Fibroblast of lung (primary cell): ENCODE measurements at regions not wholly inside any gene's neighbourhood (a gene's known extent, or its start where the extent isn't known, plus 50 kb on each side); places are given as distances from the start of the nearest gene placed in this dataset.

Source experiments
- DNase-seq, 2 donors: peaks; one replicate each; pipeline versions ENCODE4 v3.0.0 to v3.0.0-alpha.2; 2010; ENCODE audit warnings: low read depth in 2 of 2
- H2AFZ ChIP-seq: 2 replicates; pipeline ENCODE4 v1.5.1; 2012; ENCODE audit warnings: low read length, control low read depth, inconsistent platforms
- H3K27ac ChIP-seq: 2 replicates; pipeline ENCODE4 v1.5.1; 2011; ENCODE audit warnings: low read length, control low read depth; ENCODE audit not compliant: insufficient read depth
- H3K27me3 ChIP-seq: 2 replicates; pipeline ENCODE4 v1.5.1; 2011; ENCODE audit warnings: mild to moderate bottlenecking, low read length; ENCODE audit not compliant: control insufficient read depth, insufficient read depth
- H3K36me3 ChIP-seq: 2 replicates; pipeline ENCODE4 v1.5.1; 2011; ENCODE audit warnings: low read length; ENCODE audit not compliant: control insufficient read depth, insufficient read depth
- H3K4me1 ChIP-seq: 2 replicates; pipeline ENCODE4 v1.5.1; 2011; ENCODE audit warnings: low read length; ENCODE audit not compliant: control insufficient read depth, insufficient read depth; ENCODE audit errors: extremely low read depth
- H3K4me2 ChIP-seq: 2 replicates; pipeline ENCODE4 v1.5.1; 2011; ENCODE audit warnings: low read length, control low read depth; ENCODE audit not compliant: insufficient read depth; ENCODE audit errors: extremely low read depth
- H3K4me3 ChIP-seq, 4 experiments: fragments of 200-600 bp in 1 of 4; sonication (generic) in 1 of 4; replicated peaks in 1 of 4; 2 replicates each; pipeline ENCODE4 v1.5.1; 2011 to 2016; ENCODE audit warnings: low read length in 4 of 4, low read depth in 3 of 4, mild to moderate bottlenecking in 3 of 4, control low read depth in 2 of 4, inconsistent platforms in 1 of 4, mixed read lengths in 1 of 4; ENCODE audit not compliant: insufficient read depth in 1 of 4; ENCODE audit errors: control extremely low read depth in 1 of 4
- H3K79me2 ChIP-seq: 2 replicates; pipeline ENCODE4 v1.5.1; 2012; ENCODE audit warnings: mild to moderate bottlenecking, low read length, inconsistent platforms; ENCODE audit not compliant: control insufficient read depth, insufficient read depth
- H3K9ac ChIP-seq: 2 replicates; pipeline ENCODE4 v1.5.1; 2011; ENCODE audit warnings: mild to moderate bottlenecking, low read length, control low read depth; ENCODE audit not compliant: insufficient read depth
- H3K9me3 ChIP-seq: 2 replicates; pipeline ENCODE4 v1.5.1; 2012; ENCODE audit warnings: low read depth, low read length; ENCODE audit not compliant: control insufficient read depth, insufficient read depth
- H4K20me1 ChIP-seq: 2 replicates; pipeline ENCODE4 v1.5.1; 2011; ENCODE audit warnings: low read length; ENCODE audit not compliant: control insufficient read depth, insufficient read depth; ENCODE audit errors: extremely low read depth
- EZH2 ChIP-seq: IDR thresholded peaks from 2 replicates; pipeline ENCODE4 v1.5.1; 2012; ENCODE audit warnings: low read length, control low read depth, mild to moderate bottlenecking; ENCODE audit errors: missing control alignments
- TF ChIP-seq, protein P1 (sequence below), 2 donors: IDR thresholded peaks in 1 of 2; conservative IDR thresholded peaks in 1 of 2; 1 replicate in 1 of 2; 2 replicates in 1 of 2; pipeline ENCODE4 v1.5.1; 2011 to 2012; ENCODE audit warnings: low read length in 2 of 2, control low read depth in 1 of 2, inconsistent platforms in 1 of 2, low read depth in 1 of 2, mild to moderate bottlenecking in 1 of 2

DNA sequence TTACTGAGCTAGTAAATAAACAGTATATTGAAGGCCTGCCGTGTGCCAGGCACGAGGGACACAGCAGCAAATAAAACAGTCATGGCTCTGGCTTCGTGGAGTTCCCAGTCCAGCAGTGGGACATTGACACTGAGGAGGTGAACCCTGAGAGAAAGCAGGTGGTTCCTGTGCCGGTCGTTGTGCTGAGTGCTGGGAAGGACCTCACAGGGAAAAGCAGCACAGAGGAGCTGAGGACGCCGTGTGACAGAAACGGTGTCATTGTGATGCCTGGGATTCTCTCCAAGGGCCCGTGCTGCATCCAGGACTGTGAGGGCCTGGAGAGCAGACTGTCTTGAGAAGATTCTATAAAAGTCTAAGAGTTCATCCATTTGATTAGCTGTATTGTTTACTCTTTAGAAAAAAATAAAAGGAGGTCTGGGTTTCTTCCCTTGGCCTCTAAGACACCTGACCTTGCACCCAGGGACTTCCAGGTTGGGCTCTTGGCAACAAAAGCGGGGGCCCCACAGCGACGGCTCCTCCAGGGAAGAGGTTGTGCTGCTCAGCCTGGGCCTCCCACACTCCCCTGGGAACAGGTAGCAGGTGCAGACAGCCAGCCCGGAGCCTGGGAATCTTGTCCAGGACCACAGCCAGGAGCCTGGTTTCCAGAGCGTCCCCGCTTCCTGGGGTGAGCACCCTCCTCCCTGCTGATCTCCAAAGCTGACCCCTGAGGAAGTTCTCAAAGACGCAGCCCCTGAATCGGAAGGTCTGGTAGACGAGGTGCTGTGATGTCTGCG lies 251.2 kb upstream of the PMEPA1 start:
- no peaks in the 10 kb centered on the region for H4K20me1 ChIP-seq
- DNase-seq, result no peak
- H3K9me3 ChIP-seq, result no peaks in the 10 kb centered on the region
- H3K9ac ChIP-seq, result no peak overlapping the region
- no peak overlapping the region for H3K27ac ChIP-seq
- no peaks in the 10 kb centered on the region for H3K79me2 ChIP-seq
- H3K36me3 ChIP-seq, result no peaks in the 10 kb centered on the region
- no peaks in the 10 kb centered on the region for H3K27me3 ChIP-seq
- H3K4me1 ChIP-seq, result no peaks in the 10 kb centered on the region
- no peak overlapping the region for H3K4me2 ChIP-seq
- TF ChIP-seq EZH2, result no peak
- TF ChIP-seq, protein P1, sequence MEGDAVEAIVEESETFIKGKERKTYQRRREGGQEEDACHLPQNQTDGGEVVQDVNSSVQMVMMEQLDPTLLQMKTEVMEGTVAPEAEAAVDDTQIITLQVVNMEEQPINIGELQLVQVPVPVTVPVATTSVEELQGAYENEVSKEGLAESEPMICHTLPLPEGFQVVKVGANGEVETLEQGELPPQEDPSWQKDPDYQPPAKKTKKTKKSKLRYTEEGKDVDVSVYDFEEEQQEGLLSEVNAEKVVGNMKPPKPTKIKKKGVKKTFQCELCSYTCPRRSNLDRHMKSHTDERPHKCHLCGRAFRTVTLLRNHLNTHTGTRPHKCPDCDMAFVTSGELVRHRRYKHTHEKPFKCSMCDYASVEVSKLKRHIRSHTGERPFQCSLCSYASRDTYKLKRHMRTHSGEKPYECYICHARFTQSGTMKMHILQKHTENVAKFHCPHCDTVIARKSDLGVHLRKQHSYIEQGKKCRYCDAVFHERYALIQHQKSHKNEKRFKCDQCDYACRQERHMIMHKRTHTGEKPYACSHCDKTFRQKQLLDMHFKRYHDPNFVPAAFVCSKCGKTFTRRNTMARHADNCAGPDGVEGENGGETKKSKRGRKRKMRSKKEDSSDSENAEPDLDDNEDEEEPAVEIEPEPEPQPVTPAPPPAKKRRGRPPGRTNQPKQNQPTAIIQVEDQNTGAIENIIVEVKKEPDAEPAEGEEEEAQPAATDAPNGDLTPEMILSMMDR (conservative IDR thresholded peaks at IDR 0.05 in 1 of 2, IDR thresholded peaks at IDR 0.05 in 1 of 2; ENCODE audit: low read depth in 1 of 2, low read length in 2 of 2), result no peak
- no peak overlapping the region for H2AFZ ChIP-seq
- H3K4me3 ChIP-seq, result no peak overlapping the region

DNA sequence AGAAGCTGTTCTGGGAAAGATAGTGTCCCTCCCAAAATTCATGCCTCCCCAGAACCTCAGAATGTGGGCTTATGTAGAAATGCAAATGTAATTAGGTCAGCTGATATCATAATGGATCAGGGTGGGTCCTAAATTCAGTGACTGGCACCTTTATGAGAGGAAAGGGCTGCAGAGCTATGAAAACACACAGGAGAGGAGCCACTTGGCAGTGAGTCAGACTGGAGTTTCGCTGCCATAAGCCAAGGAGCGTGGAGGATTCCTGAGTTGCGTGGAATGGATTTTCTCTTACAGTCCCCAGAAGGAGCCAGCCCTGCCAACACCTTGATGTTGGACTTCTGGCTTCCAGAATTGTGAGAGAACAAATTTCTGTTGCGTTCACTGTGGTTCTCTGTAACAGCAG lies 249.8 kb upstream of the PMEPA1 start:
- no peak overlapping the region for H3K4me2 ChIP-seq

DNA sequence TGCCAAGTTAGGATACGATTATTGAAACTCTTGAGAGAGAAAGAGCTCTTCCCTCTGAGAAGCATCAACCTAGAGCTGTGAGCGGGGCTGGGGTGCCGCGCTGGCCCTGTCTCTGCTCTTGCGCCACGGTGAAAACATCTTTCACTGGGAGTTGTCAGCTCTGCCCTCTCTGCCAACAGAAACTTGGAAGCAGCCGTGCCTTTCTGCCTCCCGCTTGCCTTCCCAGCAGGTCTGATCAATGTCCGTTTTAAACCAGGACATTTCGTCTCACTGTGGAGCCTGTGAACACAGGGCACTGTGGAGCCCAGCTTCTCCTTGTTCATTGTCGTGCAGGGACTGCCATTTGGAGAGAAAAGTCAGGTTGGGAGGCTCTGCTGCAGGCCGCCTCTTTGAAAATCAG lies 249.2 kb upstream of the PMEPA1 start:
- H3K4me1 ChIP-seq, result no peaks in the 10 kb centered on the region
- no peaks in the 10 kb centered on the region for H3K36me3 ChIP-seq
- H3K4me2 ChIP-seq, result no peak overlapping the region
- no peak for DNase-seq
- no peaks in the 10 kb centered on the region for H3K9me3 ChIP-seq
- H4K20me1 ChIP-seq, result no peaks in the 10 kb centered on the region
- H3K4me3 ChIP-seq, result no peak overlapping the region
- no peaks in the 10 kb centered on the region for H3K27me3 ChIP-seq
- H2AFZ ChIP-seq, result no peak overlapping the region
- no peaks in the 10 kb centered on the region for H3K79me2 ChIP-seq
- TF ChIP-seq, protein P1 (conservative IDR thresholded peaks at IDR 0.05 in 1 of 2, IDR thresholded peaks at IDR 0.05 in 1 of 2; ENCODE audit: low read depth in 1 of 2, low read length in 2 of 2), result no peak
- no peak for TF ChIP-seq EZH2
- H3K9ac ChIP-seq, result no peak overlapping the region
- no peak overlapping the region for H3K27ac ChIP-seq

More for the DNA sequence above, 249.8 kb upstream of the PMEPA1 start:
- Histone ChIP-seq H3K9me3 (no peaks in the 10 kb centered on the region), H3K36me3 (no peaks in the 10 kb centered on the region), H4K20me1 (no peaks in the 10 kb centered on the region), H2AFZ (no peak overlapping the region), H3K4me3 (no peak overlapping the region), H3K27ac (no peak overlapping the region), H3K27me3 (no peaks in the 10 kb centered on the region), H3K9ac (no peak overlapping the region), H3K4me1 (no peaks in the 10 kb centered on the region), H3K79me2 (no peaks in the 10 kb centered on the region)
- peak in 1 of 2 donors; percentile 36 for DNase-seq
- no peak for TF ChIP-seq EZH2
- TF ChIP-seq, protein P1 (conservative IDR thresholded peaks at IDR 0.05 in 1 of 2, IDR thresholded peaks at IDR 0.05 in 1 of 2; ENCODE audit: low read depth in 1 of 2, low read length in 2 of 2), result no peak
